OCI-LY7 (cell line): ENCODE measurements at regions not wholly inside any gene's neighbourhood (a gene's known extent, or its start where the extent isn't known, plus 50 kb on each side); places are given as distances from the start of the nearest gene placed in this dataset.

Experiments
- BruUV-seq: library from RNA; stranded (reverse); fragments of 400-500 nt; replicated peaks from 2 replicates; lab custom pipeline; 2021; lab: Mats Ljungman, UMichigan
- CTCF ChIA-PET: fragments of 300-600 bp; sonication (Branson Sonifier 250); formaldehyde crosslinking; loops from one replicate; lab custom pipeline; 2022; ENCODE audit warnings: antibody characterized with exemption; ENCODE audit not compliant: unreplicated experiment; lab: Charles Lee
- POLR2A ChIA-PET: fragments of 300-600 bp; sonication (Branson Sonifier 250); formaldehyde crosslinking; loops from one replicate; lab custom pipeline; 2022; ENCODE audit warnings: antibody characterized with exemption; lab: Charles Lee
- DNase-seq: peaks from one replicate; pipeline ENCODE4 v3.0.0-alpha.2; 2015; ENCODE audit warnings: low spot score
- H2AFZ ChIP-seq: fragments of 200-600 bp; sonication (generic), shearing (Covaris generic); 2 replicates; pipeline ENCODE4 v1.6.1; 2014; ENCODE audit warnings: mild to moderate bottlenecking, antibody characterized with exemption, low read length, moderate library complexity
- H3K27ac ChIP-seq: fragments of 200-600 bp; sonication (generic); 2 replicates; pipeline ENCODE4 v1.5.1; 2014; ENCODE audit warnings: mixed run types, low read depth, mild to moderate bottlenecking, moderate library complexity, low read length, inconsistent platforms; ENCODE audit not compliant: poor library complexity, severe bottlenecking
- H3K36me3 ChIP-seq: fragments of 200-600 bp; sonication (generic); 2 replicates; pipeline ENCODE4 v1.6.1; 2014; ENCODE audit warnings: mild to moderate bottlenecking, antibody characterized with exemption, low read length, moderate library complexity, mixed read lengths; ENCODE audit not compliant: insufficient read depth
- H3K4me1 ChIP-seq: fragments of 200-600 bp; sonication (generic); 2 replicates; pipeline ENCODE4 v1.5.1; 2014; ENCODE audit warnings: mild to moderate bottlenecking, low read length; ENCODE audit not compliant: insufficient read depth, poor library complexity, severe bottlenecking
- H3K4me2 ChIP-seq: fragments of 200-600 bp; sonication (generic); 2 replicates; pipeline ENCODE4 v1.6.1; 2014; ENCODE audit warnings: mild to moderate bottlenecking, low read length
- H3K4me3 ChIP-seq: fragments of 200-600 bp; sonication (generic); 2 replicates; pipeline ENCODE4 v1.5.1; 2014; ENCODE audit warnings: mild to moderate bottlenecking, low read depth, low read length; ENCODE audit not compliant: poor library complexity, severe bottlenecking
- H3K79me2 ChIP-seq: fragments of 200-600 bp; sonication (generic); 2 replicates; pipeline ENCODE4 v1.6.1; 2016; ENCODE audit warnings: low read depth, mild to moderate bottlenecking, low read length, moderate library complexity, mixed read lengths; ENCODE audit not compliant: insufficient read depth
- H3K9me2 ChIP-seq: fragments of 200-600 bp; sonication (generic); 2 replicates; pipeline ENCODE4 v1.6.1; 2016; ENCODE audit warnings: mild to moderate bottlenecking, low read length, mixed read lengths; ENCODE audit not compliant: insufficient read depth
- H3K9me3 ChIP-seq: fragments of 200-600 bp; sonication (generic); 2 replicates; pipeline ENCODE4 v1.6.1; 2014; ENCODE audit warnings: mild to moderate bottlenecking, mixed run types, low read length, mixed read lengths
- H4K20me1 ChIP-seq: fragments of 200-600 bp; sonication (generic); 2 replicates; pipeline ENCODE4 v1.6.1; 2014; ENCODE audit warnings: mild to moderate bottlenecking, antibody characterized with exemption, low read length, moderate library complexity, mixed read lengths; ENCODE audit not compliant: insufficient read depth
- CTCF ChIP-seq: fragments of 200-600 bp; sonication (generic); conservative IDR thresholded peaks from 2 replicates; pipeline ENCODE4 v1.5.1; 2014; ENCODE audit warnings: mild to moderate bottlenecking, antibody characterized with exemption, low read length, moderate library complexity, mixed read lengths
- EZH2phosphoT487 ChIP-seq: fragments of 200-600 bp; sonication (generic); IDR thresholded peaks from 2 replicates; pipeline ENCODE4 v1.6.1; 2018; ENCODE audit warnings: low read depth, borderline replicate concordance, mild to moderate bottlenecking, mixed run types, antibody characterized with exemption, low read length, moderate library complexity, mixed read lengths
- intact Hi-C: fragments of 100-400 bp; cut with micrococcal nuclease; formaldehyde crosslinking; loops from one replicate; pipeline ENCODE4 v1.10.0; 2022; ENCODE audit not compliant: unreplicated experiment

- no peaks in the 10 kb centered on the region for H3K4me1 ChIP-seq
- DNase-seq, result no peak
- H3K27ac ChIP-seq, result no peak overlapping the region
- ChIA-PET POLR2A (no interaction called here), CTCF (no interaction called here)
- H3K9me2 ChIP-seq, result no peaks in the 10 kb centered on the region
- intact Hi-C loops, result no loop called here
- no peak overlapping the region for H2AFZ ChIP-seq
- no peak for TF ChIP-seq CTCF
- no peak for TF ChIP-seq EZH2phosphoT487
- H3K79me2 ChIP-seq, result no peaks in the 10 kb centered on the region
- H4K20me1 ChIP-seq, result no peaks in the 10 kb centered on the region
- no peaks in the 10 kb centered on the region for H3K9me3 ChIP-seq
- no peak overlapping the region for H3K4me2 ChIP-seq
- no TSS peak for BruUV-seq
- no peaks in the 10 kb centered on the region for H3K36me3 ChIP-seq
- no peak overlapping the region for H3K4me3 ChIP-seq
Observed at GRCh38 chr7:91346426-91346825, 82.2 kb downstream of the FZD1 start.

GRCh38 chr7:91347290-91347689 is 83.1 kb downstream of the FZD1 start:
- Histone ChIP-seq H3K9me3 (no peaks in the 10 kb centered on the region), H3K9me2 (no peaks in the 10 kb centered on the region), H3K79me2 (no peaks in the 10 kb centered on the region), H4K20me1 (no peaks in the 10 kb centered on the region), H3K4me3 (no peak overlapping the region), H3K36me3 (no peaks in the 10 kb centered on the region), H3K4me2 (no peak overlapping the region), H3K4me1 (no peaks in the 10 kb centered on the region), H2AFZ (no peak overlapping the region), H3K27ac (no peak overlapping the region)
- ChIA-PET POLR2A (no interaction called here), CTCF (no interaction called here)
- no TSS peak for BruUV-seq
- intact Hi-C loops, result no loop called here
- TF ChIP-seq EZH2phosphoT487 (no peak), CTCF (no peak)
- no peak for DNase-seq

- Histone ChIP-seq H3K36me3 (no peaks in the 10 kb centered on the region), H3K4me1 (no peaks in the 10 kb centered on the region), H2AFZ (no peak overlapping the region), H3K9me3 (no peaks in the 10 kb centered on the region), H3K9me2 (no peaks in the 10 kb centered on the region), H3K4me3 (no peak overlapping the region), H3K4me2 (no peak overlapping the region), H3K79me2 (no peaks in the 10 kb centered on the region), H4K20me1 (no peaks in the 10 kb centered on the region), H3K27ac (no peak overlapping the region)
- TF ChIP-seq CTCF (no peak), EZH2phosphoT487 (no peak)
- no peak for DNase-seq
- intact Hi-C loops, result no loop called here
- ChIA-PET POLR2A (no interaction called here), CTCF (no interaction called here)
- BruUV-seq, result no TSS peak
Observed at GRCh38 chr7:91348711-91349110, 84.5 kb downstream of the FZD1 start.
